ENCODE measurements at regions not wholly inside any gene's neighbourhood (a gene's known extent, or its start where the extent isn't known, plus 50 kb on each side); places are given as distances from the start of the nearest gene placed in this dataset.

DNA sequence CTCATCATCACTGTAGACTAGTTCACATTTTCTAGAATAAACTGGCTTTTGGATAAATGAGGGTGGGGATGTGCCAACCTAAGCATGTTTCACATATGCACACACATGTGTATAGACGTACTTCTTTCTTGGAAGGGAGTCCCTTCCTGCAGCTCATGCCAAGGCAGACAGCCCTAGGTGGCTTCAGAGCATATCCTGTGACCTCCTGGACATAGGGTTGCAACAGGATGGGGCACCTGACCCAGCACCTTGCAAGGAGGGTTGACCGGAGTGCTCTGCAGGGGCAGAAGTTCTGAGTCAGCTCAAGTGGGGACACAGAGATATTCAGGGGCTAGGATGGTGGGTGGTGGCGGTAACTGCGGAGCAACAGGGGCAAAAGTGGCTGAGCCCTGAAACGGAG lies 68.6 kb upstream of the RALGAPA2 start:
- Histone ChIP-seq H3K9ac (peak overlapping the region in 4 of 11 experiments; percentile 17 to 62 (median 37); a peak in 6 of 22 replicates), H3K36me3 (no peaks in the 10 kb centered on the region), H3K4me2 (peak overlapping the region in 9 of 11 experiments; percentile 42 to 81 (median 67); a peak in 15 of 22 replicates), H3K4me1 (peaks cover 0 to 63% (median 32%) of the 10 kb centered on the region in 10 experiments; a peak in 16 of 20 replicates), H3K27ac (peak overlapping the region in 10 of 11 experiments; percentile 9 to 85 (median 61); a peak in 17 of 22 replicates), H3K4me3 (no peak overlapping the region), H3K27me3 (no peaks in the 10 kb centered on the region), H4K20me1 (no peaks in the 10 kb centered on the region), H3K9me3 (replicated peaks in 1 of 11) (peaks cover 0 to 49% (median 14%) of the 10 kb centered on the region in 11 experiments; a peak in 12 of 22 replicates)
- no peak for TF ChIP-seq Cebpa-rat (IDR thresholded peaks at IDR 0.05)

DNA sequence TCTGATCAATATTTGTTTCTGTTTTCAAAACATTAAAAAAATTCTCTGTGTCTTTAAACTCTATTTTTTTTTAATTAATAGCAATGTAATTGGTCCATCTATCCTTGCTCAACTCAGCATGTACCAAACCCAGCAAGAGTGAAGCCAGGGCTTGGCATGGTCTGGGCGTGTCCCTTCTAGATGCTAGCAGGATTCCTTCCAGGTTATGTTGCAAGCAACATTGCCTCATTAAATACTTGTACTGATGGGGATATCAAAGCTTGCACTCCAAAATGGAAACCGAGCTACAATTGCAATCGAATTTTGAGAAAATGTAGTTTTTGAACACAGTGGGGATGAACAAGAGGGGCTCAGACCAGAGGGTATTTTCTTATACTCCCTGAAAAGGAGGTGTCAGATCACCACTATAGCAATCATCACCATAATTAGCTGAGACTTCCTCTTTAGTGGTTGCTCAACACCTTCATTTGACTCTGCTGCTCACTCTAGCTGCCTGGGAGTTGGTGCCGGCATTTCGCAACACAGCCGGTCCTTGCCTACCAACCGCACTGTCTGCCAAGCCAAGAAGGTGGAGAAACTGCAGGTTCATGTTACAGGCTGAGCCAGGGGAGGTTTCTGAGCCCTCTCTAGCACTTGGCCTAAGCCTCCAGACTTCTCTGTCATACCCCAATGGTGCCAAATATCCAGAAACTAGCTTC lies 67.8 kb upstream of the RALGAPA2 start:
- Histone ChIP-seq H3K4me3 (no peak overlapping the region), H3K27ac (peak overlapping the region in 10 of 11 experiments; percentile 9 to 85 (median 61); a peak in 18 of 22 replicates), H3K36me3 (no peaks in the 10 kb centered on the region), H3K9me3 (replicated peaks in 1 of 11) (peaks cover 0 to 42% (median 10%) of the 10 kb centered on the region in 11 experiments; a peak in 10 of 22 replicates), H3K9ac (peak overlapping the region in 4 of 11 experiments; percentile 29 to 62 (median 44); a peak in 6 of 22 replicates), H3K27me3 (no peaks in the 10 kb centered on the region), H3K4me2 (peak overlapping the region in 9 of 11 experiments; percentile 42 to 81 (median 67); a peak in 17 of 22 replicates), H4K20me1 (no peaks in the 10 kb centered on the region), H3K4me1 (peaks cover 0 to 55% (median 30%) of the 10 kb centered on the region in 10 experiments; a peak in 16 of 20 replicates)
- TF ChIP-seq Cebpa-rat (IDR thresholded peaks at IDR 0.05), result peak; percentile 86 to 100 (median 97)

DNA sequence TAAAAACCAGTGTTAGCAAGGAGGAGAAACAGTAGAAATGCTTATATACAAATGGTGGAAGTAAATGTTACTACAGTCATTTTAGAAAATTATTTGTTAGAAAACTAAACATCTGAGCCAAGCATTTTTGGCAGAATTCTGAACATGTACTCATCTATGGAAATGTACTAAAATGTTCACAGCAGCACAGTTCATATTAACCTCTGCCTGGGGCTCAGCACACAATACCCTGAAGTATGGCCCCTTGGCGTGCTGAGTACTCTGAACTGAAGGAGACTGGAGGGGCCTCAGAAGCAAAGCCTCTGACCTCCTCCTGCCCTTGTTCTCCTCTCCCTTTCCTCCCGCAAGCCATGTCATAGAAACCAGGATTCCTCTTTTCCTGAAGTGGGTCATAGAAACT lies 66.2 kb upstream of the RALGAPA2 start:
- no peak for TF ChIP-seq Cebpa-rat (IDR thresholded peaks at IDR 0.05)
- Histone ChIP-seq H3K9ac (no peak overlapping the region), H3K27me3 (no peaks in the 10 kb centered on the region), H3K4me1 (peaks cover 0 to 55% (median 29%) of the 10 kb centered on the region in 10 experiments; a peak in 16 of 20 replicates), H3K36me3 (no peaks in the 10 kb centered on the region), H3K4me3 (no peak overlapping the region), H3K4me2 (peak overlapping the region in 4 of 11 experiments; percentile 40 to 81 (median 70); a peak in 6 of 22 replicates), H3K9me3 (replicated peaks in 1 of 11) (peaks cover 0 to 41% (median 10%) of the 10 kb centered on the region in 11 experiments; a peak in 11 of 22 replicates), H3K27ac (peak overlapping the region in 7 of 11 experiments; percentile 2 to 85 (median 67); a peak in 11 of 22 replicates), H4K20me1 (no peaks in the 10 kb centered on the region)

DNA sequence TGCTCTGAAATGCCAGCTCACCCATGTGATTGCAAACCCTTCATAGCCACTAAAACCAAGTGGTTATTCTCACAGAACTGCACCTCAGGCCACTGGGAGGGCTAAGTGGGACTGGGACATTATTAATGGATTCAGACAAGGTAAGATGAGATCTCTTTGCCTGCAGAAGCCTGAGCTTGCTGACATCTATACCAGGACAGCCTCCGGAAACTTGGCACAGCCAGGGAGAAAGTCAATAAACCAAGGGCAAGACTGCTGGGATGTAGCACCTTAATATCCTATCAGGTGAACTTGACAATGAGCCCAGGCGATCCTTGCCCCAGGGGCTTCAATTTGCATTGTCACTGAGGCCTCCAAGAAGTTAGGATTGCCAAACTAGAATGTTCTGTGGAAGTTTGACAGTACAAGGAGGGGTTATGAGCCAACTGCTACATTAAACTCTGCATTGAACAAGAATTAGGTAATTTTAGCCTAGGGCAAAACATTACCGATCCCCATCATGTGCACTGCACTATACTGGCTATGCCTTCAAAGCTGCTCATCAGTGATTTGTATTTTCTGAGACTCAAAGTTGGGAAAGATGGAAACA lies 60.1 kb upstream of the RALGAPA2 start:
- H3K4me3 ChIP-seq, result no peak overlapping the region
- H3K27ac ChIP-seq, result no peak overlapping the region
- H3K9ac ChIP-seq, result no peak overlapping the region
- H4K20me1 ChIP-seq, result no peaks in the 10 kb centered on the region
- H3K4me2 ChIP-seq, result no peak overlapping the region
- TF ChIP-seq Cebpa-rat (IDR thresholded peaks at IDR 0.05), result no peak
- H3K9me3 ChIP-seq (replicated peaks in 1 of 11), result peaks cover 19 to 57% (median 31%) of the 10 kb centered on the region in 11 experiments
- H3K36me3 ChIP-seq, result no peaks in the 10 kb centered on the region
- H3K27me3 ChIP-seq, result no peaks in the 10 kb centered on the region
- H3K4me1 ChIP-seq, result peaks cover 0 to 7% (median 0%) of the 10 kb centered on the region in 10 experiments; a peak in 4 of 20 replicates

DNA sequence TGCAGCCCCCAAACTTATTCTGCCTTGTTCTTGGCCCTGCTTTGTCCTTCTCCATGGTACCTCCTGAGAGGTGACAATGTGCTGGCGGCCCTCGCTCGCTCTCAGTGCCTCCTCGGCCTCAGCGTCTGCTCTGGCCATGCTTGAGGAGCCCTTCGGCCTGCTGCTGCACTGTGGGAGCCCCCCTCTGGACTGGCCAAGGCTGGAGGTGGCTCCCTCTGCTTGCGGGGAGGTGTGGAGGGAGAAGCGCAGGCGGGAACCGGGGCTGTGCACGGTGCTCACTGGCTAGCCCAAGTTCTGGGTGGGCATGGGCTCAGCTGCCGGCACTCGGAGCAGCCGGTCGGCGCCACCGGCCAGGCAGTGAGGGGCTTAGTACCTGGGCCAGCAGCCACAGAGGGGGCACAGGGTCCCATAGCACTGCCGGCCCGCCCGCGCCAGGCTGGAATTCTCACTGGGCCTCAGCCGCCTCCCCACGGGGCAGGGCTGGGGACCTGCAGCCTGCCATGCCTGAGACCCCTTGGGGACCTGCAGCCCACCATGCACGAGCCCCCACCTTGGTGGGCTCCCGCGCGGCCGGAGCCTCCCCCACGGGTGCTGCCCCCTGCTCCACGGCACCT lies 55.9 kb upstream of the RALGAPA2 start:
- Histone ChIP-seq H3K4me2 (no peak overlapping the region), H3K27me3 (no peaks in the 10 kb centered on the region), H3K36me3 (no peaks in the 10 kb centered on the region), H3K4me1 (peaks cover 0 to 7% (median 0%) of the 10 kb centered on the region in 10 experiments; a peak in 2 of 20 replicates), H4K20me1 (no peaks in the 10 kb centered on the region), H3K27ac (no peak overlapping the region), H3K9me3 (replicated peaks in 1 of 11) (peaks cover 16 to 37% (median 21%) of the 10 kb centered on the region in 11 experiments), H3K4me3 (no peak overlapping the region), H3K9ac (no peak overlapping the region)
- TF ChIP-seq Cebpa-rat (IDR thresholded peaks at IDR 0.05), result no peak

DNA sequence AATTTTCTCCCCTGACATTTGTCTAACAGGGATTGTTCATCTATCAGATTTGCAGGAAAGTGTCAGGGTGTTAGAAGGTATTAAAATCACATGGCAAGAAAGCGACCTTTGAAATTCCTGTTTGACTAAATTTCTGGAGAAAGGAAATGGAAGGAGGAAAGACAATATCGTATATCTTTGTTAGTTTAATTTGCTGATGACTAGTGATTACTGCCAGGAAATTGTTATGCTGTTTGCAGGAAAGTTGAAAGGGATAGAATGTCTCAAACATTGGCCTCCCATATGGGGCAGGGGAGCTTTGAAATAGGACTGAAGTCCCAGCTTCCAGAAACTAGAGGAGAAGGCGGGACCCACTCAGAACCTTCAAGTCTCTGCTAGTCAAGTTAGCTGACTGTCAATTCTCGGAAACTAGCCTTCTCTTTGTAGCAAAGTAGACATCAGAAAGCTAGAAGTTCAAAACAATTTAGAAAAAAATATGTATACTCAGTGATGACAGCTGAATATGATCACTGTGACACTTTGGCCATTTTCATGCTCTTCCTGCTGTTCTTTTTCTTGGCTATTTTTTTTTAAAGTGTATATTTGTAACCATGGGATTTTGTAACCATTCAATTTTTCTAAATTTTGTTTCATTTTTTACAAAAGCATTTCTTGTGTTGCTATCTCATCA lies 53.4 kb upstream of the RALGAPA2 start:
- Histone ChIP-seq H3K36me3 (no peaks in the 10 kb centered on the region), H3K9ac (no peak overlapping the region), H4K20me1 (no peaks in the 10 kb centered on the region), H3K27me3 (no peaks in the 10 kb centered on the region), H3K27ac (no peak overlapping the region), H3K9me3 (replicated peaks in 1 of 11) (peaks cover 16 to 24% (median 20%) of the 10 kb centered on the region in 11 experiments), H3K4me2 (no peak overlapping the region), H3K4me1 (peaks cover 0 to 7% (median 0%) of the 10 kb centered on the region in 10 experiments; a peak in 3 of 20 replicates), H3K4me3 (no peak overlapping the region)
- TF ChIP-seq Cebpa-rat (IDR thresholded peaks at IDR 0.05), result no peak

DNA sequence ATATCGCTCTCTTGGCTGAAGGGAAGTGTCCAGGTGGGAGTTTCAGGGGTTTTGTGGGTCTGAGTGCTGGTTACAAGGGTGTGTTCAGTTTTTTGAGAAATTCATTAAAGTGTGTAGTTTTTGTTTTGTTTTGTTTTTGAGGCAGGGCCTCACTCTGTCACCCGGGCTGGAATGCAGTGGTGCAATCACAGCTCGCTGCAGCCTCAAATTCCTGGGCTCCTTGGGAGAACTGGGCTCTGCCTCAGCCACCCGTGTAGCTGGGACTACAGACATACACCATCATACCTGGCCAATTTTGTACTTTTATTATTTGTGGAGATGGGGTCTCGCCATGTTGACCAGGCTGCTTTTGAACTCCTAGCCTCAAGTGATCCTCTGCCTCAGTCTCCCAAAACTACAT lies 51.2 kb upstream of the RALGAPA2 start:
- Histone ChIP-seq H3K27ac (no peak overlapping the region), H3K4me3 (no peak overlapping the region), H3K27me3 (no peaks in the 10 kb centered on the region), H3K36me3 (no peaks in the 10 kb centered on the region), H3K4me2 (no peak overlapping the region), H4K20me1 (no peaks in the 10 kb centered on the region), H3K9ac (no peak overlapping the region), H3K4me1 (no peaks in the 10 kb centered on the region; a peak in 1 of 20 replicates), H3K9me3 (replicated peaks in 1 of 11) (peaks cover 7 to 12% (median 9%) of the 10 kb centered on the region in 11 experiments)
- no peak for TF ChIP-seq Cebpa-rat (IDR thresholded peaks at IDR 0.05)

Data from BLaER1 treated with 17β-estradiol and CSF1 and Interleukin-3, amounts not matched to agents 10 nM and 100 nM (cell line).